Uterus (tissue), 2 donors: ENCODE measurements at regions not wholly inside any gene's neighbourhood (a gene's known extent, or its start where the extent isn't known, plus 50 kb on each side); places are given as distances from the start of the nearest gene placed in this dataset.

Source experiments
- POLR2A ChIP-seq, 2 donors: fragments of 450-650 bp; IDR thresholded peaks; one replicate each; pipeline ENCODE4 v1.6.1; 2016; ENCODE audit warnings: antibody characterized with exemption in 2 of 2, mild to moderate bottlenecking in 1 of 2, moderate library complexity in 1 of 2
- TF ChIP-seq, protein P1 (sequence below), 4 experiments: fragments of 200-600 bp in 2 of 4; fragments of 450-650 bp in 2 of 4; sonication (generic) in 2 of 4; IDR thresholded peaks; one replicate each; pipeline ENCODE4 v1.5.1; 2016 to 2019; ENCODE audit warnings: antibody characterized with exemption in 4 of 4, mild to moderate bottlenecking in 2 of 4, moderate library complexity in 1 of 4

DNA sequence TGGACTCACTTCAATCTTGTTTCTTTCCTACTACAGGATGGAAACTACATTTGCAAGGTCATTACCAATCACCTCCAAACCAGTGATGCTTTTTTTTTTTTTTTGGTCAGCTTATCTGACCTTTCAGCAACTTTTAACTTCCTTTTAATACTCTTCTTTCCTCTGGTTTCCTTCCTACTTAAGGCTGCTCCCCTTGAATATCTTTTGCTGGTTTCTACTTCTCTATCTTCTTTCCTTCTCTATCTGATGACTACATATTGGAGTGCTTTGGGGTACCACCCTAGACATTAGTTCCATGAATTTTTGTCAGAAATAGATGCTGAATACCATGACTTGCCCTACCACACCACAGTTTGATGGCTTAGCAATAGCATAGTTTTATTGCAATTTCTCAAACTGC, 197.7 kb upstream of the DDHD1 start:
- TF ChIP-seq, protein P1, sequence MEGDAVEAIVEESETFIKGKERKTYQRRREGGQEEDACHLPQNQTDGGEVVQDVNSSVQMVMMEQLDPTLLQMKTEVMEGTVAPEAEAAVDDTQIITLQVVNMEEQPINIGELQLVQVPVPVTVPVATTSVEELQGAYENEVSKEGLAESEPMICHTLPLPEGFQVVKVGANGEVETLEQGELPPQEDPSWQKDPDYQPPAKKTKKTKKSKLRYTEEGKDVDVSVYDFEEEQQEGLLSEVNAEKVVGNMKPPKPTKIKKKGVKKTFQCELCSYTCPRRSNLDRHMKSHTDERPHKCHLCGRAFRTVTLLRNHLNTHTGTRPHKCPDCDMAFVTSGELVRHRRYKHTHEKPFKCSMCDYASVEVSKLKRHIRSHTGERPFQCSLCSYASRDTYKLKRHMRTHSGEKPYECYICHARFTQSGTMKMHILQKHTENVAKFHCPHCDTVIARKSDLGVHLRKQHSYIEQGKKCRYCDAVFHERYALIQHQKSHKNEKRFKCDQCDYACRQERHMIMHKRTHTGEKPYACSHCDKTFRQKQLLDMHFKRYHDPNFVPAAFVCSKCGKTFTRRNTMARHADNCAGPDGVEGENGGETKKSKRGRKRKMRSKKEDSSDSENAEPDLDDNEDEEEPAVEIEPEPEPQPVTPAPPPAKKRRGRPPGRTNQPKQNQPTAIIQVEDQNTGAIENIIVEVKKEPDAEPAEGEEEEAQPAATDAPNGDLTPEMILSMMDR (IDR thresholded peaks at IDR 0.05), result no peak
- TF ChIP-seq POLR2A (IDR thresholded peaks at IDR 0.05), result no peak
